Activated T-helper 1 cell treated with anti-CD3 and anti-CD28 coated beads, Interleukin-12 subunit alpha, Interleukin-12 subunit beta, Interleukin-2, Interleukin-4 antibody, amounts not matched to agents 30 ng/mL and 10 ng/mL and 1 ng/mL, durations not matched to agents 14 hours and 24 hours and 36 hours (primary cell): ENCODE measurements at regions not wholly inside any gene's neighbourhood (a gene's known extent, or its start where the extent isn't known, plus 50 kb on each side); places are given as distances from the start of the nearest gene placed in this dataset.
"Not testable (repeated sequence)": the region's sequence is repeated elsewhere in the genome, so short reads cannot be mapped to it uniquely, and the experiment has no call there.

Experiments
- DNase-seq: peaks from one replicate; pipeline ENCODE4 v3.0.0; 2021; ENCODE audit warnings: low spot score
- H3K27ac Mint-ChIP-seq: one replicate; pipeline ENCODE4 v1.8.0; 2021; ENCODE audit warnings: mild to moderate bottlenecking, mixed read lengths
- H3K27me3 Mint-ChIP-seq: one replicate; pipeline ENCODE4 v1.8.0; 2022; ENCODE audit warnings: mild to moderate bottlenecking, moderate library complexity, mixed read lengths; ENCODE audit not compliant: insufficient read depth
- H3K36me3 Mint-ChIP-seq: one replicate; pipeline ENCODE4 v1.8.0; 2021; ENCODE audit warnings: low read depth, mixed read lengths
- H3K4me1 Mint-ChIP-seq: one replicate; pipeline ENCODE4 v1.8.0; 2021; ENCODE audit warnings: low read depth, mixed read lengths
- H3K4me3 Mint-ChIP-seq: one replicate; pipeline ENCODE4 v1.8.0; 2021; ENCODE audit warnings: mild to moderate bottlenecking, moderate library complexity, mixed read lengths
- H3K9me3 Mint-ChIP-seq: one replicate; pipeline ENCODE4 v1.8.0; 2021; ENCODE audit warnings: mixed read lengths
- intact Hi-C: fragments of 100-400 bp; cut with micrococcal nuclease; formaldehyde crosslinking; loops from one replicate; pipeline ENCODE4 v1.15.1; 2024

DNA sequence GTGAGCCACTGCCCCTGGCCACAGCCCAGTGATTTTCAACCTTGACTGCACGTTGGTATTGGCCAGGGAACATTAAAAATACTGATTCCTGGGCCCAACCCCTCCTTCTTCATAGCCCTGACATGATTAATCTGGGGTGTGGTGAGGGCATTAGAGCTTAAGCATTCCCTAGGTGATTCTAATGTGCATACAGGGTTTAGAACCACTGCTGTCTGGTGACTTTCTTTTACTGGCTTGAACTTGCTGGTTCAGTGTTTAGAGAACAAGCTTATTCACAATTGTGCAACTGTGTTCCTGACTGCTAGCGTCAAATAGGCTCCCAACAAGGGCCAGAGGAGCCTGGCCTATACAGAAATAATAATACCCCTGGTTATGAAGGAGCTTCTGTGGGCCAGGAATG lies 488.8 kb upstream of the CCDC196 start:
- H3K4me1 Mint-ChIP-seq, result peaks cover 14% of the 10 kb centered on the region
- DNase-seq, result no peak
- no peak overlapping the region for H3K27ac Mint-ChIP-seq
- H3K4me3 Mint-ChIP-seq, result no peak overlapping the region
- intact Hi-C loops, result no loop called here
- H3K27me3 Mint-ChIP-seq, result peaks cover 6% of the 10 kb centered on the region
- no peaks in the 10 kb centered on the region for H3K36me3 Mint-ChIP-seq
- H3K9me3 Mint-ChIP-seq, result peaks cover 32% of the 10 kb centered on the region

DNA sequence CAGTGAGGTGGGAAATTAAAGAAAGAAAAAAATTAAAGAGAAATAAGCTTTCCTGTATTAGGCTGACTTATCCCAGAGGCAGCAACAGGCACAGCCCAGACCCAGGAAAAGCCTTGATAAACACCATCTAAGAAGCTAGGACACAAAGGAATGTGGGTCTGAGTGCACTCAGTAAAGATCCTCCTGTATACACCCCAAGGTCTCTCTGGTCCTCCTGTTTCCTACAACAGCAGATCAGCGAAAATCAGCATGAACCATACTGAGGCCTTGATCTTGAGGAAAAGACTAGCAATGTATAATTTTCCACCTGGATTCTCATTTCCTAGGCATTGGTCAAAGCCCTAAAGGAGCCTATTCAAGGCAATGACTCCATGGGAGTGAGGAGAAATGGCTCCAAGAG lies 486.3 kb upstream of the CCDC196 start:
- Mint-ChIP-seq H3K4me1 (no peaks in the 10 kb centered on the region), H3K36me3 (no peaks in the 10 kb centered on the region), H3K4me3 (no peak overlapping the region), H3K9me3 (peaks cover 43% of the 10 kb centered on the region), H3K27ac (no peak overlapping the region), H3K27me3 (peaks cover 14% of the 10 kb centered on the region)
- intact Hi-C loops, result no loop called here
- DNase-seq, result no peak

DNA sequence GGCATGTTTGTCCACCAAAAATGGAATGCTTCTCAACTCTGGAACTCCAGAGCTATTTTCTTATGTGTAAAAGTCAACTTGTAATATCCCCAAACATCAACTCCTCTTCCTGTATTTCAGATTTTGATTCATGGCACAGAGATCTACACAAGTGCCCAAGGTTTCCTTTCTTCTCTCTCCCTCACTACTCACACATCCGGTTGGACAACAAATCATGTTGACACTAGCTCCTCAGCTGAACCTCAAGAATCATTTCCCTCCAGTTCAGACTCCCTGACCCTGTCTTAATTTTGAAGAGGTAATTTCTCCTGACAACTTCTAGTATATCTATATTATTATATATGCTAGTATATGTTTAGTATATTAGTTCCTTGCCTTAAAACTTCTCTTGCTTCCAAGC lies 485.4 kb upstream of the CCDC196 start:
- intact Hi-C loops, result no loop called here
- no peak overlapping the region for H3K4me3 Mint-ChIP-seq
- no peaks in the 10 kb centered on the region for H3K4me1 Mint-ChIP-seq
- peaks cover 43% of the 10 kb centered on the region for H3K9me3 Mint-ChIP-seq
- DNase-seq, result no peak
- no peak overlapping the region for H3K27ac Mint-ChIP-seq
- H3K36me3 Mint-ChIP-seq, result no peaks in the 10 kb centered on the region
- H3K27me3 Mint-ChIP-seq, result peaks cover 16% of the 10 kb centered on the region

DNA sequence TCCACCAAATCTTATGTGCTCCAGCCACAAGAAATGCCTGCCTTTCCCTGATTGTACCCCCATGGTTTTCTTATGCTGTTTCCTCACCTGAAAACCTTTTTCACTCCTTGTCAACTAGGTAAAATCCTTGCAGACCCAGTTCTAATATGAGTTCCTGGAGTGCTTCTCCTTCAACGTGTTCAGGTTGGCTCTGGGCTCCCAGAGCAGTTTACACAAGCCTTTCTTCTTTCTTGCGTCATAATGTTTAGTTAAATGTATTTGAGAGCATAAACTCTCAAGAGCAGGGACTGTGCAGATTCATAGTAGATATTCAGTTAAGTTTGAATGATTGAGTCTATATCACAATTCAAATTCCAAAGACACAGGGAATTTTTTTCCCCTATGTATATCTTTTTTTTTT lies 484.8 kb upstream of the CCDC196 start:
- no peaks in the 10 kb centered on the region for H3K36me3 Mint-ChIP-seq
- no peak for DNase-seq
- H3K27me3 Mint-ChIP-seq, result peaks cover 17% of the 10 kb centered on the region
- H3K4me1 Mint-ChIP-seq, result no peaks in the 10 kb centered on the region
- peaks cover 43% of the 10 kb centered on the region for H3K9me3 Mint-ChIP-seq
- intact Hi-C loops, result no loop called here
- H3K4me3 Mint-ChIP-seq, result no peak overlapping the region
- H3K27ac Mint-ChIP-seq, result no peak overlapping the region

DNA sequence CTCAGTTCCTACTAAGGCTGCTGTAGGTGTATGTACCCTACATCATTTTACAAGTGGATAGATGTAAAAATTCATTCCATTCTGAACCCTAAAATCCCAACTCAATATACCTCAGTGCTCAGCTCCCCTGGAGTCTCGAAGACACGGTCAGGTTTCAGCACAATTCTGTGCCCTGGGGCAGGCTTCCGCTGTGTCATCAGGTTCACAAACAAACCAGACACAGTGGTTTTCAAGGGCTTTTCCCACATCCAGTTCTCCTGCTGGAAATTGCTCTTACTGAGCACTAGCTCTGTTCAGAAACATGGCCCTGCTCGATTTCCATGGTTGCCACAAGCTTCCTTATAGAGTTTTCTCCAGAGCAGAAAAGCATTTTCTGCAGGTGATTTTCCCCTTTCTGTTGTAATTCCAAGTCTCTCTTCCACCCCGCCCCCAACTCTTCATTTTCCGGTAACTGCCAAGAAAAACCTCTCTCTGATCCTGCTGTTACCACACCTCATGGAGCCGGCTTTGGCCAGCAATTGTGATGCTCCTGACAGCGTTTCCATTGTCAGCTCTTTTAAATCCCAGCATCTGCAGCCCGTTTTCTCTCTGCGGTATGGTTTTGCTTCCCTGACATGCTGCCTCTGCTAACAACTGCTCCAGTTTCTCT lies 483.0 kb upstream of the CCDC196 start:
- Mint-ChIP-seq H3K27ac (no peak overlapping the region), H3K27me3 (peaks cover 30% of the 10 kb centered on the region), H3K9me3 (peaks cover 43% of the 10 kb centered on the region), H3K4me3 (no peak overlapping the region), H3K36me3 (no peaks in the 10 kb centered on the region), H3K4me1 (no peaks in the 10 kb centered on the region)
- intact Hi-C loops, result no loop called here
- no peak for DNase-seq

DNA sequence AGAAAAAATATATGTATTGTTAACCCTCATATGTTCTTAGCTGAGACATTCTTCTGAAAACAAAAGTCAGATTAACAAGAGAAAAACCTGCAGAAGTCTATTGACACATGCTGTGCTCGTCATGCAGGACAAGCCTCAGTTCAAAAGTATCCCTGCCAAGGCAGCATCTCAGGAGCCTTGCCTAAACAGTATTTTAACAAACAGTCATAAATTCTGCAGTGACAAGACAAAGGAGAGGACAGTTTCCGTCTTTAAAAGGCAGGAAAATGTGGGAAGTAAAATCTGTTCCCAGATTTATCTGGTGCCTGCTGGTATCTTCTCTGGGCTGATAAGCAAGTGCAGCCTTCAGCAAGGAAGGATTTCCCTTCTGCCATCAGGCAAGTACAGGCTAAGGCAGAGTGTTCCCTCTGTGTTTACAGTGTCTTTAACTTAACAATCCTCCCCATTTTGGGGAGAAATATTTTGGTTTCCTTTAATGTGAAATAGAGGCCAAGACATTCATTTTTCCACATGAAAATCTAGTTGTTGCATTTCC lies 480.2 kb upstream of the CCDC196 start:
- H3K27ac Mint-ChIP-seq, result no peak overlapping the region
- H3K4me1 Mint-ChIP-seq, result no peaks in the 10 kb centered on the region
- no peak for DNase-seq
- peaks cover 31% of the 10 kb centered on the region for H3K27me3 Mint-ChIP-seq
- peaks cover 24% of the 10 kb centered on the region for H3K9me3 Mint-ChIP-seq
- intact Hi-C loops, result no loop called here
- H3K36me3 Mint-ChIP-seq, result no peaks in the 10 kb centered on the region
- H3K4me3 Mint-ChIP-seq, result no peak overlapping the region

DNA sequence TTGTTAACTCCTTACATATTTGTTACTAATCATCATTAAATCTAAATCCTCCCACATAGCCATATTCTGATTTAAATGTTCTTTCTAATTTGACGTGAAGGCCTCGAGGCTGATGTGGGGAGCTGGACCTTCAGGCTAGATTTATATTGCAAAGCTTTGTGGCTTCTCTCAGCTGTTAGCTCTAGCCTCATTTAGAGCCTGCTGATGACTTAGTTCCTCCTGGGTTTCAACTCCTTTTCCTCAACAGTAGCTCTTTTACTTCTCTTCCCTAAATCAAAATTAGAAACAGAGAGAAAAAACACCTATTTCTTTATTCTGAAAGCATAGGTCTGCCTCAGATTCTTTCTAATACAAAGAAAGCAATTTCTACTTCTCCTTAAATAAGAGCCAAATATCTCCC lies 477.5 kb upstream of the CCDC196 start:
- H3K4me3 Mint-ChIP-seq, result no peak overlapping the region
- H3K36me3 Mint-ChIP-seq, result no peaks in the 10 kb centered on the region
- no peak overlapping the region for H3K27ac Mint-ChIP-seq
- DNase-seq, result no peak
- intact Hi-C loops, result no loop called here
- H3K4me1 Mint-ChIP-seq, result no peaks in the 10 kb centered on the region
- H3K9me3 Mint-ChIP-seq, result peaks cover 5% of the 10 kb centered on the region
- peaks cover 24% of the 10 kb centered on the region for H3K27me3 Mint-ChIP-seq

DNA sequence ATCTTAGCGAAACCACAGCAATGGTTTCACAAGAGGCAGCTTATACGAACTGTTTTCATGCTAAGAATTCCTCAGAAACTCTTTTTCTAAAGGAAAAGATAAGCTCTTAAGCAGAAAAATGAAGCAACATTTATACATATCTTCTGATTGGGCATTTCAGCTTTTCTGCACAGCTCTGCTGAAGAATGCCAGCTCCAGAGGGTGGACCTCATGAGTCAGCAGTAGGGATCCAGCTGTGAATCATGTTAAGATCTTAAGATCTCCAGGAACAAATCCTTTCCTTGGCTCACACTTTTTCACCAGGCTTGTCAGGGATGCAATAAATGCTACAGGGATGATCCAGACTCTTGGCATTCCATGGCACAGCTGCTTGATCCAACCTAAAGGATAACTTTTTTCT lies 477.1 kb upstream of the CCDC196 start:
- H3K27ac Mint-ChIP-seq, result no peak overlapping the region

DNA sequence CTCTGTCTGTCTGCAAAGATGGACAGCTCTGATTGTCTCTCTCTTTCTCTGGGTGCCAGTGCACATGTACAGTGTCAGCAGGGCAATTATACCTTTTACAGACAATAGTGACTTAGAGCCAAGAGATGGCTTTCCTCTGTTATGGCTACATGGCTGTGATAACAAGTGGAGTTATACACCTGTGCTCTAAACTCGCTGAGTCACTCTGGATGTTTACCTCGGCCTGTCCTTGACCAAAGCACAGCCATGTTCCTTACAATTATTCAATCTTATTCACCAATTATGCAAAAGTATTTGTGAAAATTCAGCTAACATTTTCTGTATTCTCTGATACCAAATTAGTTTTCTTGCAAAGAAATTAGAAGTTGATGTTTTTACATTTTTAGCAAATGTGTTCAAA lies 475.5 kb upstream of the CCDC196 start:
- Mint-ChIP-seq H3K36me3 (no peaks in the 10 kb centered on the region), H3K27me3 (peaks cover 17% of the 10 kb centered on the region), H3K4me3 (no peak overlapping the region), H3K27ac (peak overlapping the region; percentile 22), H3K9me3 (no peaks in the 10 kb centered on the region), H3K4me1 (no peaks in the 10 kb centered on the region)
- DNase-seq, result no peak
- intact Hi-C loops, result no loop called here

More for the DNA sequence above, 477.1 kb upstream of the CCDC196 start:
- Mint-ChIP-seq H3K9me3 (peaks cover 4% of the 10 kb centered on the region), H3K36me3 (no peaks in the 10 kb centered on the region), H3K4me1 (no peaks in the 10 kb centered on the region), H3K27me3 (peaks cover 22% of the 10 kb centered on the region), H3K4me3 (no peak overlapping the region)
- no peak for DNase-seq
- intact Hi-C loops, result no loop called here

DNA sequence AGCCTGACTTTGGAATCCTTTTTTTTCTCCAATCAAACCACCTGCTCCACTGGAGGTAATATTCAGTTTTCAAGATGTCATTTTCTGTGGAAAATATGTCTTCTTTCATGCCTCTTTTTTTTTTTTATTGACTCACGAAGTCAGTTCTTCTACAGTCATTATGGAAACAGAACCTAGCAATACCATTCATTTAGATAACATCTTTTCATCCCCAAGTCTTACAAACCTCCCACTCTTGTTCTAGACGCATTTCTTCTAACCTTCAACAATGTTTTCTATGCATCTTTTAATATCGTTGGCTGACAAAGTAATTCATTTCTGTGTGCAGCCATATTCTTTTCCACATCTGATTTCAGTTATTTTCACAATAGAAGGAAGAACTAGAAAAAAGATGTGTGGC lies 474.3 kb upstream of the CCDC196 start:
- peaks cover 19% of the 10 kb centered on the region for H3K27me3 Mint-ChIP-seq
- H3K4me3 Mint-ChIP-seq, result no peak overlapping the region
- peaks cover 3% of the 10 kb centered on the region for H3K9me3 Mint-ChIP-seq
- H3K4me1 Mint-ChIP-seq, result no peaks in the 10 kb centered on the region
- H3K36me3 Mint-ChIP-seq, result no peaks in the 10 kb centered on the region
- DNase-seq, result no peak
- intact Hi-C loops, result no loop called here
- H3K27ac Mint-ChIP-seq, result peak overlapping the region; percentile 41

DNA sequence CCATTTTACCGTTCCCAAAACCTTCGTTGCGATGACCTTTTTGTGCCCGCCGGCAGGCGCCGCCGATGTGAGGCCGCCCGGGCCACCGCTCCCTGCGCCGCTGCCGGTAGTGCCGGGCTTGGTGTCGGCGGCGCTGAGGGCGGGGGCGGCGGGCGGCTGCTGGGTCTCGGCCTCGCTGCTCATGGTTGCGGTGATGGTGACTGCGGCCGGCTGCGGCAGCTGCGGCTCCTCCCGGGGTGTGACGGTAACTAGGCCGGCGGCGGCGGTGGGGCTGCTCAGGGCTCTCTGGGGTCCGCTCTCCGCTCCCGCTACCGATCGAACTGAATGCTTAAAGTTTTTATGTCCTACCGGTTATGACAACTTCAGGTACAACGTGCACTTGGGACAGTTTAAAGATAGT lies 472.6 kb upstream of the CCDC196 start:
- H3K27me3 Mint-ChIP-seq, result peaks cover 11% of the 10 kb centered on the region
- H3K36me3 Mint-ChIP-seq, H3K27ac Mint-ChIP-seq, H3K9me3 Mint-ChIP-seq, DNase-seq, H3K4me3 Mint-ChIP-seq, H3K4me1 Mint-ChIP-seq, intact Hi-C loops: not testable (repeated sequence)

DNA sequence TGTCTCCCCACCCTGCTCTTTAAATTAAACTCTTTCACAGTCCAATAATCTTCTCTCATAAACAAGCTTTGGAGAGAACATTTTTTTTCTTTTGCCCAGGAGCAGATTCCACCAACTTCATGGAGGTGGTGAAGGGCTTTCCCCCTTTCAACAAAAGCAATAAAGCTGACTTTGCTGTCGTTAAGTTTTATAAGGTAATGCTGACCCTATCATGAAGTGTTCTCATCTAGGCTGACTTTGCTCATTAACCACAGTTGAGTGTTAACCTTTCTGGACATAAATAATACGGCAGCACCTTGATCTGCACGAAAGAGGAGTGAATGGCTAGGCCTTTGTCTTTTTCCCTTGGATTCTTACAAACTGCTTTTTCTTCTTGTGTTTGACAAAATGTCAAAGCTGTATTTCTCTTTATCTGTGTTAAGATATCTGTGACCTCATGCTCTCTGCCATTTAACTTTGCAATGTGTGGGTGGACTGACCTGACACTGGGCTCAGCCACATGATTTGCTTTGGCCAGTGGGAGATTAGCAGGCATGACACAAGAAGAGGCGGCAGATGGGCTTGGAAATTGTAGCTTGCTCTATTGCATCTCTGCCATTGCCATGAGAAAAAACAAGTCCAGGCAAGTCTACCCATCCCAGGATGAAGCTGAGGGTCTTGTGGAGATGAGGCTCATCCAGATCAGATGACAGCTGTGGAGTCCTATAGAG lies 470.9 kb upstream of the CCDC196 start:
- Mint-ChIP-seq H3K27me3 (peaks cover 8% of the 10 kb centered on the region), H3K9me3 (peaks cover 4% of the 10 kb centered on the region), H3K4me3 (no peak overlapping the region), H3K27ac (no peak overlapping the region), H3K36me3 (no peaks in the 10 kb centered on the region), H3K4me1 (no peaks in the 10 kb centered on the region)
- intact Hi-C loops, result no loop called here
- no peak for DNase-seq

DNA sequence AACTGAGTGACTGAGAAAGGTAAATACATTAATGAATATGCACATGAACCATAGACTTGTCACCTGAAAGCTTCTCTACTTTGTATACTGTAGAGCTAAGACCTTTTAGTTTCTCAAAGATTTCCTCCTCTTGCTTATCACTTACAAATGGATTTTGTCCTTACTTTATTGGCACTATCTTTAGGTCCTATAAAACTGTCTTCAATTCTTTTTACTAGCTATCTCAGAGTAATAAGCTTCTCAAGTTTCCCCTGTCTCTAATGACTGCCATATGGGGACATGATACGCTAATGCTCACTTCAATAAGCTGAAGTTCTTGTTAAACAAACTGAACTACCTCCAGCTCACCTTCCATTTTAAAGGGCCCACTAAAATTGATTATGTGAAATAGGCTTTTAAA lies 468.2 kb upstream of the CCDC196 start:
- Mint-ChIP-seq H3K9me3 (peaks cover 4% of the 10 kb centered on the region), H3K4me1 (no peaks in the 10 kb centered on the region), H3K4me3 (no peak overlapping the region), H3K27me3 (peaks cover 10% of the 10 kb centered on the region), H3K36me3 (no peaks in the 10 kb centered on the region), H3K27ac (no peak overlapping the region)
- no peak for DNase-seq
- intact Hi-C loops, result no loop called here
